Tibial nerve (tissue), 4 donors: ENCODE measurements at regions not wholly inside any gene's neighbourhood (a gene's known extent, or its start where the extent isn't known, plus 50 kb on each side); places are given as distances from the start of the nearest gene placed in this dataset.

Source experiments
- DNase-seq, 2 donors: peaks; one replicate each; pipeline ENCODE4 v3.0.0-alpha.2; 2019; ENCODE audit warnings: low spot score in 2 of 2
- H3K27ac ChIP-seq, 4 donors: fragments of 200-600 bp; sonication (generic) in 3 of 4; one replicate each; pipeline ENCODE4 v1.5.1; 2017 to 2019; ENCODE audit warnings: mild to moderate bottlenecking in 1 of 4
- H3K27me3 ChIP-seq, 2 donors: fragments of 200-600 bp; sonication (generic) in 1 of 2; one replicate each; pipeline versions ENCODE4 v1.5.1 to v1.6.0; 2017 to 2019
- H3K36me3 ChIP-seq, 3 donors: fragments of 200-600 bp; sonication (generic); one replicate each; pipeline ENCODE4 v1.5.1; 2018 to 2019
- H3K4me1 ChIP-seq, 4 donors: fragments of 200-600 bp; sonication (generic) in 3 of 4; one replicate each; pipeline ENCODE4 v1.5.1; 2017 to 2019
- H3K4me3 ChIP-seq, 4 donors: fragments of 200-600 bp; sonication (generic) in 3 of 4; one replicate each; pipeline ENCODE4 v1.5.1; 2017 to 2019; ENCODE audit warnings: mild to moderate bottlenecking in 1 of 4, moderate library complexity in 1 of 4
- H3K9me3 ChIP-seq, 4 donors: fragments of 200-600 bp; sonication (generic) in 3 of 4; one replicate each; pipeline ENCODE4 v1.5.1; 2017 to 2019
- EP300 ChIP-seq, 2 donors: sonication (generic); formaldehyde crosslinking; IDR thresholded peaks; one replicate each; pipeline ENCODE4 v1.6.1; 2017; ENCODE audit warnings: antibody characterized with exemption in 2 of 2, mild to moderate bottlenecking in 1 of 2
- POLR2A ChIP-seq, 2 donors: fragments of 450-650 bp; IDR thresholded peaks; one replicate each; pipeline ENCODE4 v1.6.1; 2017; ENCODE audit warnings: antibody characterized with exemption in 2 of 2, mild to moderate bottlenecking in 2 of 2, moderate library complexity in 2 of 2
- WGBS, 2 donors: methylation state at CpG; one replicate each; pipeline ENCODE4 v1.1.5; 2018; 5-methylcytosine and 5-hydroxymethylcytosine counted together
- TF ChIP-seq, protein P1 (sequence below), 5 experiments: fragments of 200-600 bp in 3 of 5; fragments of 450-650 bp in 2 of 5; sonication (generic) in 3 of 5; IDR thresholded peaks; one replicate each; pipeline ENCODE4 v1.5.1; 2016 to 2019; ENCODE audit warnings: antibody characterized with exemption in 5 of 5, mild to moderate bottlenecking in 3 of 5, moderate library complexity in 2 of 5

DNA sequence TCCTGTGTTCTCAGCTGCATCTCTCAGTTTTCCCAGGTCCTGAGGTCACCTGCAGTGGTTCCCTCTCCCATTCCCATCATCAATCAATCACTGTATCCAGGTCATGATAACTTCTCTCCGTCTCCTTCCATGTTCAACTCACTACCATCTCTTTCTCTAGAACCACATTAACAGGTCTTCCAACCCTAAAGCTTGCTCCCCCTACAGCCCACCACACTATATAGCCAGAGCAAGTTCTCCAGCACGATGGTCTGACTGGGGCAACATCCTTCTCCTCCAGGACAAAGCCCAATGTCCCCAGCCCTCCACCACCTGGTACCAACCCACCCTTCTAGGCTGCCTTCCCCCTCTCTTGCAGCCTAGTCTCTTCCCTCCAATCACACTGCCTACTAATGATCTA, 241.6 kb downstream of the CDK5RAP2 start:
- DNase-seq: no peak
- WGBS, 2 donors: 83 to 89% methylated on average over 2 of the region's 2 CpGs
- Histone ChIP-seq H3K27ac (no peak overlapping the region), H3K27me3 (no peaks in the 10 kb centered on the region), H3K4me1 (no peaks in the 10 kb centered on the region), H3K36me3 (no peaks in the 10 kb centered on the region), H3K4me3 (no peak overlapping the region), H3K9me3 (no peaks in the 10 kb centered on the region)
- TF ChIP-seq POLR2A (IDR thresholded peaks at IDR 0.05) (no peak), EP300 (IDR thresholded peaks at IDR 0.05) (no peak)
- TF ChIP-seq, protein P1, sequence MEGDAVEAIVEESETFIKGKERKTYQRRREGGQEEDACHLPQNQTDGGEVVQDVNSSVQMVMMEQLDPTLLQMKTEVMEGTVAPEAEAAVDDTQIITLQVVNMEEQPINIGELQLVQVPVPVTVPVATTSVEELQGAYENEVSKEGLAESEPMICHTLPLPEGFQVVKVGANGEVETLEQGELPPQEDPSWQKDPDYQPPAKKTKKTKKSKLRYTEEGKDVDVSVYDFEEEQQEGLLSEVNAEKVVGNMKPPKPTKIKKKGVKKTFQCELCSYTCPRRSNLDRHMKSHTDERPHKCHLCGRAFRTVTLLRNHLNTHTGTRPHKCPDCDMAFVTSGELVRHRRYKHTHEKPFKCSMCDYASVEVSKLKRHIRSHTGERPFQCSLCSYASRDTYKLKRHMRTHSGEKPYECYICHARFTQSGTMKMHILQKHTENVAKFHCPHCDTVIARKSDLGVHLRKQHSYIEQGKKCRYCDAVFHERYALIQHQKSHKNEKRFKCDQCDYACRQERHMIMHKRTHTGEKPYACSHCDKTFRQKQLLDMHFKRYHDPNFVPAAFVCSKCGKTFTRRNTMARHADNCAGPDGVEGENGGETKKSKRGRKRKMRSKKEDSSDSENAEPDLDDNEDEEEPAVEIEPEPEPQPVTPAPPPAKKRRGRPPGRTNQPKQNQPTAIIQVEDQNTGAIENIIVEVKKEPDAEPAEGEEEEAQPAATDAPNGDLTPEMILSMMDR (IDR thresholded peaks at IDR 0.05): no peak

GRCh38 chr9:120337131-120337530, 242.8 kb downstream of the CDK5RAP2 start:
- H3K27ac ChIP-seq: no peak overlapping the region
- no peak for TF ChIP-seq POLR2A (IDR thresholded peaks at IDR 0.05)
- no peak for TF ChIP-seq EP300 (IDR thresholded peaks at IDR 0.05)
- TF ChIP-seq, protein P1 (IDR thresholded peaks at IDR 0.05): no peak
- H3K4me1 ChIP-seq: no peaks in the 10 kb centered on the region
- no peaks in the 10 kb centered on the region for H3K9me3 ChIP-seq
- WGBS, 2 donors: 80% methylated on average over 4 of the region's 4 CpGs
- no peak for DNase-seq
- no peaks in the 10 kb centered on the region for H3K36me3 ChIP-seq
- H3K27me3 ChIP-seq: no peaks in the 10 kb centered on the region
- no peak overlapping the region for H3K4me3 ChIP-seq

- 82 to 87% methylated on average over 4 of the region's 4 CpGs for WGBS, 2 donors
- Histone ChIP-seq H3K9me3 (no peaks in the 10 kb centered on the region), H3K4me1 (no peaks in the 10 kb centered on the region), H3K4me3 (no peak overlapping the region), H3K27me3 (no peaks in the 10 kb centered on the region), H3K27ac (no peak overlapping the region), H3K36me3 (no peaks in the 10 kb centered on the region)
- DNase-seq: no peak
- TF ChIP-seq POLR2A (IDR thresholded peaks at IDR 0.05): no peak
- TF ChIP-seq, protein P1 (IDR thresholded peaks at IDR 0.05): no peak
- no peak for TF ChIP-seq EP300 (IDR thresholded peaks at IDR 0.05)
Observed at GRCh38 chr9:120336753-120337090, 243.2 kb downstream of the CDK5RAP2 start.

DNA sequence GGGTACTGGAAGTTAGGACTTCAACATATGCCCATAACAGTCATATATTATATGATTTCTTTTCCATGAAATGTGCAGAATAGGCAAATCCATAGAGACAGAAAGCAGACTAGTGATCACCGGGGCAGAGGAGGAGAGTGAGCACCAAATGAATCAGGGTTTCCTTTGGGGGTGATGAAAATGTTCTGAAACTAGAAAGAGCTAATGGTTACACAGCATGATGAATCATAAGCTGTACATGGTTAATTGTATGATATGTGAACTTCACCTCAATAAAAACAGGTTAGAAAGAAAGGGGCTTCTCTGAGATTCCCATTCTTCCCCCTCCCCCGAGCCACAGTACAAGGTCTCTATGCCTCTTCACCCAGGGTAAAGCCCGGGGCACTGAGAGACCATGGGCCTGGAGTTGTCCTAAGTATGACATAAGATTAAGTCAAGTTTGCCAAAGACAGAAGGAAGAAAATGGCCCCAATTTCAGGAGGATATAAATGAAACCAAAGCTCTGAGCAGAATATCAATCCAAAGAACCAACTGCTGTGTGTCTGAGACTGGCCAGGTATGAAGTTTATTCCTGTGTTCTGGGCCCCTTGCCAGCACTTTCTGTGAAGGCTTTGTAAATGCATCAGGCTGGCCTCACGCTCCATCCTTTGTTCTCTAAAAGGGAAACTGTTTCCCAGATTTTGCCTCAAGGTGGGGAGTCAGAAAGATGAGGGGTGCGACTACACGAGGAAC, 243.8 kb downstream of the CDK5RAP2 start:
- Histone ChIP-seq H3K4me3 (no peak overlapping the region), H3K36me3 (no peaks in the 10 kb centered on the region), H3K27me3 (no peaks in the 10 kb centered on the region), H3K9me3 (peaks cover 0 to 2% (median 0%) of the 10 kb centered on the region in 4 donors), H3K27ac (no peak overlapping the region), H3K4me1 (no peaks in the 10 kb centered on the region)
- WGBS, 2 donors: 59 to 69% methylated on average over 6 of the region's 6 CpGs
- TF ChIP-seq EP300 (IDR thresholded peaks at IDR 0.05): no peak
- no peak for TF ChIP-seq POLR2A (IDR thresholded peaks at IDR 0.05)
- TF ChIP-seq, protein P1 (IDR thresholded peaks at IDR 0.05): no peak
- DNase-seq: no peak

DNA sequence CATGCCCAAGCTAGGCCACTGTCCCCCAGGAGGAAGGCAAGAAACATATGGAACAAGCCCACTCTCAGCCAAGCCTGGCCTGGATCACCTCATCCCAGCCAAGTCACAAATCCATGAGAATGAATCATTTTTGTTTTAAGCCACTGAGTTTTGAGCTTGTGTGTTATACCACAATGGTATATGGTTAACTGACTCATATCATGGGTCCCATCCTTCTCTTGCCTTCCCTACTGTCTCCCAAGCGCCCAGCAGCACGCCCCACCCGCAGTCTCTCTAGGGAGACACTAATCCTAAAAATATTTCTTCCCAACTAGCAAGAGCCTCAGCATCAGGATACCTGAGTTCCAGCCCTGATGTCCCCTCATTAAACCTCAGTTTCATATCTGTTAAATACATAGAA, 248.1 kb downstream of the CDK5RAP2 start:
- no peak overlapping the region for H3K4me3 ChIP-seq
- no peak for DNase-seq
- 91 to 93% methylated on average over 3 of the region's 3 CpGs for WGBS, 2 donors
- H3K36me3 ChIP-seq: no peaks in the 10 kb centered on the region
- no peak overlapping the region for H3K27ac ChIP-seq
- H3K9me3 ChIP-seq: peaks cover 0 to 15% (median 0%) of the 10 kb centered on the region in 4 donors
- no peak for TF ChIP-seq POLR2A (IDR thresholded peaks at IDR 0.05)
- no peak for TF ChIP-seq EP300 (IDR thresholded peaks at IDR 0.05)
- TF ChIP-seq, protein P1 (IDR thresholded peaks at IDR 0.05): no peak
- no peaks in the 10 kb centered on the region for H3K4me1 ChIP-seq
- no peaks in the 10 kb centered on the region for H3K27me3 ChIP-seq
